RWPE1 (cell line): ENCODE measurements at regions not wholly inside any gene's neighbourhood (a gene's known extent, or its start where the extent isn't known, plus 50 kb on each side); places are given as distances from the start of the nearest gene placed in this dataset.

ENCODE experiments used
- CTCF ChIA-PET: fragments of 350-600 bp; sonication (Branson Sonifier 250); formaldehyde crosslinking; extraction: SDS; loops from one replicate; lab custom pipeline; 2021; lab: Yijun Ruan, JAX
- POLR2A ChIA-PET: fragments of 400-600 bp; formaldehyde crosslinking; extraction: SDS; loops from one replicate; lab custom pipeline; 2020; ENCODE audit warnings: antibody characterized with exemption; ENCODE audit not compliant: low non-redundant PET; lab: Yijun Ruan, JAX
- DNase-seq: peaks from one replicate; pipeline ENCODE4 v3.0.0; 2012; ENCODE audit warnings: low spot score
- H3K27ac ChIP-seq: fragments of 450-650 bp; 2 replicates; pipeline ENCODE4 v1.5.1; 2017
- TF ChIP-seq, protein P1 (sequence below): fragments of 450-650 bp; conservative IDR thresholded peaks from 2 replicates; pipeline ENCODE4 v1.5.1; 2017; ENCODE audit warnings: low read depth, mild to moderate bottlenecking

DNA sequence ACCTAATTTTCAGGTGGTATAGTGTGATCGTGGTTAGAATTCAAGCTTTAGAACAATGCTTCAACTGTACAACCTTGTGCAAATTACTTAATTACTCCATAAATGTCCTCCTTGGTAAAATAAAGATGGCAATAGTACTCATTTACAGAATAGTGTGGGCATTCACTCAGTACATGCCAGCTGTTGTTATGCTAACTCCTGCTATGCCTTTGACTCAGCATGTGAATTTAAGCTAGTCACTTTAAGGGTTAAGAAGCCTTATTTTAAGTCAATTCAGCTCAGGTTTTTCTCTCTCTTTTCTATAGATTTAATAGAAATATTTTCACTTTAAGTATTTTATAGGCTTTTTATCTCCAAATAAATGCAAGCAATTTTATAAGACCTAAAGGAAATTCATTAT, 335.6 kb upstream of the ITGA1 start:
- DNase-seq: no peak
- TF ChIP-seq, protein P1, sequence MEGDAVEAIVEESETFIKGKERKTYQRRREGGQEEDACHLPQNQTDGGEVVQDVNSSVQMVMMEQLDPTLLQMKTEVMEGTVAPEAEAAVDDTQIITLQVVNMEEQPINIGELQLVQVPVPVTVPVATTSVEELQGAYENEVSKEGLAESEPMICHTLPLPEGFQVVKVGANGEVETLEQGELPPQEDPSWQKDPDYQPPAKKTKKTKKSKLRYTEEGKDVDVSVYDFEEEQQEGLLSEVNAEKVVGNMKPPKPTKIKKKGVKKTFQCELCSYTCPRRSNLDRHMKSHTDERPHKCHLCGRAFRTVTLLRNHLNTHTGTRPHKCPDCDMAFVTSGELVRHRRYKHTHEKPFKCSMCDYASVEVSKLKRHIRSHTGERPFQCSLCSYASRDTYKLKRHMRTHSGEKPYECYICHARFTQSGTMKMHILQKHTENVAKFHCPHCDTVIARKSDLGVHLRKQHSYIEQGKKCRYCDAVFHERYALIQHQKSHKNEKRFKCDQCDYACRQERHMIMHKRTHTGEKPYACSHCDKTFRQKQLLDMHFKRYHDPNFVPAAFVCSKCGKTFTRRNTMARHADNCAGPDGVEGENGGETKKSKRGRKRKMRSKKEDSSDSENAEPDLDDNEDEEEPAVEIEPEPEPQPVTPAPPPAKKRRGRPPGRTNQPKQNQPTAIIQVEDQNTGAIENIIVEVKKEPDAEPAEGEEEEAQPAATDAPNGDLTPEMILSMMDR: no peak
- CTCF ChIA-PET: interaction anchor here (0.5 kb wide), 1 partner anchor 77 kb away, joined by 6 read pairs; no protein-coding TSS in a partner anchor
- no peak overlapping the region for H3K27ac ChIP-seq
- POLR2A ChIA-PET: no interaction called here

DNA sequence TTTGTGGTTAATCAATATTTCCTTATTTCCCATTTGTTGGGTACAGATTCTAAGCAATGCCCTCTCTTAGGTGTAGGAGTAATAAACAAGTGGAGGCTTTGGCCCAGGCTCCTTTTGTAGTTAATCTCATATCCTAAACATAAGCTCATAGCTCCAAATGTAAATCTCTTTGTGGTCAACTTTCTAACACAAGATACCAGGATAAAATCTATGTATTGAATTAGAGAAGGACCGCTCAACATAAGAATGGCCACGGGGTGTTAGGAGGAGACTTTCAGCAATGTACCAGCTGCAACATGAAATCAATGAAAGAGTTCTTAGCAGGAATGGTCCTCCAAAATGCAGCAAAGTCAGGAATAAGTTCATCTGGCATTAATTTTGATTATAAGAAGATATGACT, 334.5 kb upstream of the ITGA1 start:
- H3K27ac ChIP-seq: no peak overlapping the region
- POLR2A ChIA-PET: no interaction called here
- CTCF ChIA-PET: no interaction called here
- no peak for DNase-seq
- TF ChIP-seq, protein P1: no peak

DNA sequence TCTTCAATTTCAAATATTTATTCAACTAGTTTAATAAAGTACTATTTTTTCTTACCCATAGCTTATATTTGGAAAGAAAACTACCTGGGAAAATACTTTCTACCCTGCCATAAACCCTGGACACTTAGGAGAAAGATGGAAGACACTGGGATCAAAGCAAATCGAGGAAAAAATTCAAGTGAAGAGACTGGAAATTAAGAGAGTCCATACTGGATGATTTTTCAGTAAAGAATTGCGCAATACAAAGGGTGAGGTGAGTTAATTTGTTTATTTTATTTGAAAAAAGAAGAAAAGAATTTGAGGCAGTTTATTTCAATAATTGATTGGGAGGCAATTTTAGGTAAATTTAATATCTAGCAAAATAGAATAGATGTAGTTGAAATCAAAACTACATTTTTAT, 331.8 kb upstream of the ITGA1 start:
- TF ChIP-seq, protein P1: no peak
- CTCF ChIA-PET: interaction anchor here (0.7 kb wide), 1 partner anchor 61 kb away, joined by 5 read pairs; no protein-coding TSS in a partner anchor
- DNase-seq: no peak
- POLR2A ChIA-PET: no interaction called here
- H3K27ac ChIP-seq: no peak overlapping the region

DNA sequence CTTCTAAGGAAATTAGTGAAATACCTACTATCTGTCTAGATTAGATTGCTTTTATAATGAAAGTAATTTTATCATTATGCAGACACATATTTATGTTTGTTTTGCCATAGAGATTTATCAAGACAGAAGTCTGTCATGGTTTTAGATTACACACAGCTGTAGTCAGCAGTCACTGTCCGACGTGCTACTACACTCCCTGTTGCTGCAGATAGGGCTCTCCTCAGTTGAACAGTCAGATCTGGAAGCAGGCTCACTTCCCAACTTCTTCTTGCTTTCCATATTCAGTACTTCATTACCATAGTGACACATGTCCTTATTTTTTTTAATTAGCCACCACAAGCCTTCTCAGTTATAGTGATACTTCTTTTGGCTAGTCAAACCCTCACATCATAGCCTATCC, 329.9 kb upstream of the ITGA1 start:
- CTCF ChIA-PET: interaction anchor here (0.5 kb wide), 1 partner anchor 10 kb away, joined by 6 read pairs; no protein-coding TSS in a partner anchor

DNA sequence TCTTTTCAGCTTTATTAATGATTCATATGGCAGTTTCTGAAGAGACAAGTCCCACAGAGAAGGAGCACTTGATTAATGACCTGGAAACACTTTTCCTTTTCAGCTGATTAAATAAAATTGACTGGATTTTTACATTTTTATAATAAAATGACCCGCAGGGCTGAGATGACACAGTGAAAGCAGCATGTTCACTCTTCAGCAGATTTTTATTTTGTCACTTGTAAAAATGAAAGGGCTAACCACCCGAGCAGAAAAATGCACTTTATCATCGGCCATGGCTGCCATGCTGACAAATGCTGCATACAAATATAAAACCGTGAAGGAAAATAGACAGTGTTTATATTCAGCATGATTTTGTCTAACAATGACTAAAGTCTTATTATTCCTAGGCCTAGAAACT, 321.6 kb upstream of the ITGA1 start:
- TF ChIP-seq, protein P1: no peak
- ChIA-PET POLR2A (no interaction called here), CTCF (interaction anchor here (0.6 kb wide), 2 partner anchors 20 to 1752 kb away, joined by 4 to 6 read pairs; no protein-coding TSS in a partner anchor)
- H3K27ac ChIP-seq: no peak overlapping the region
- no peak for DNase-seq

More for the DNA sequence above, 329.9 kb upstream of the ITGA1 start:
- POLR2A ChIA-PET: no interaction called here
- DNase-seq: no peak
- H3K27ac ChIP-seq: no peak overlapping the region
- TF ChIP-seq, protein P1: no peak

DNA sequence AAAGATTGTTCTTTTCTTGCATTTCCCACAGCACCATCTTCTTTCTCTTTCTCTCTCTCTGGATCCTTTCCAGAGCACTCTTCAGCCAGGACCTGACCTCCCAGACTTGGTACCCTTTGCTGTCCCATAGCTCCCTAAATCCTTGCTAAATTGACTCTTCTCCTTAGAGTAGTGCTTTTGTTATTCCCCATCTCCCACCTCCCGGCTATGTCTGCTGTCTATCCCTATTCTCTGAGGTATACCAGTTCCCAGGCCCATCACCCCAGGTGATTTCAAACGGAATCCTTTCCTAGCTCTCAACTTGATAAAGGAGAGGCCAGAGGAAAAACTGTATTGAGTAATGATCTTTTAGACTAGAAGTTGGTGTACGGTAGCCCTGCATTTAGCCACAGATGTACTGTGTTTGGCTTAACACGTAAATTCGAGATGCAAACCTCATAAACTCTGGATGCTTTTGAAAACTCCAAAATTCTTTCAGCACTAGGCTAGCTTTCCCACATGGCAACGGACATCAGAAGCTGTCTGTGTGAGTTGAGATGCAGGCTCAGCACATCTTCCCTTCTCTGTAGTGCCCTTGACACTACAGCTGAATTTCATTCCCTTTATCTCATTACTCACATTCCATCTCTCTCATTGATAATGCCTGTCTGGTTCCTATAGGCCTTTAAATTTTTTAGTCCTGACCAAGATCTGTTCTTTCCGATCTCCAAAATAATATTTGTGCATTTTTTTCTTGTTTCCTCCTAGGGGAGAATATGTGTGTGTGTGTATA, 320.8 kb upstream of the ITGA1 start:
- ChIA-PET POLR2A (no interaction called here), CTCF (no interaction called here)
- TF ChIP-seq, protein P1: no peak
- no peak for DNase-seq
- no peak overlapping the region for H3K27ac ChIP-seq
